MM.1S (cell line): ENCODE measurements at regions not wholly inside any gene's neighbourhood (a gene's known extent, or its start where the extent isn't known, plus 50 kb on each side); places are given as distances from the start of the nearest gene placed in this dataset.

ENCODE experiments used
- CTCF ChIP-seq: fragments of 300-600 bp; sonication (generic); IDR thresholded peaks from 2 replicates; pipeline ENCODE4 v1.5.1; 2016; ENCODE audit warnings: antibody characterized with exemption, low read length, mixed read lengths
- EZH2 ChIP-seq: fragments of 300-600 bp; sonication (generic); optimal IDR thresholded peaks from 2 replicates; pipeline ENCODE3; 2017; ENCODE audit warnings: low read depth, mild to moderate bottlenecking, antibody characterized with exemption, low read length, mixed read lengths
- EZH2phosphoT487 ChIP-seq: fragments of 300-600 bp; sonication (generic); IDR thresholded peaks from 2 replicates; pipeline ENCODE4 v1.6.1; 2018; ENCODE audit warnings: antibody characterized with exemption, low read length

- TF ChIP-seq CTCF: no peak
- TF ChIP-seq EZH2: no peak
- no peak for TF ChIP-seq EZH2phosphoT487
Observed at GRCh38 chr9:118446943-118447639, 742.9 kb downstream of the TLR4 start.
